CD4-positive, alpha-beta T cell (primary cell): ENCODE measurements at regions not wholly inside any gene's neighbourhood (a gene's known extent, or its start where the extent isn't known, plus 50 kb on each side); places are given as distances from the start of the nearest gene placed in this dataset.

Source experiments
- ATAC-seq: fragments of 200-7000 bp; cut with Tn5 transposase; one replicate; pipeline ENCODE4 v1.10.0; 2022; ENCODE audit warnings: mild to moderate bottlenecking; ENCODE audit not compliant: poor library complexity
- CTCF ChIA-PET: fragments of 350-600 bp; sonication (Branson Sonifier 250); formaldehyde crosslinking; loops from one replicate; lab custom pipeline; 2021; ENCODE audit warnings: antibody characterized with exemption, inconsistent platforms; lab: Charles Lee
- POLR2A ChIA-PET: fragments of 350-600 bp; sonication (Branson Sonifier 250); formaldehyde crosslinking; loops from one replicate; lab custom pipeline; 2021; ENCODE audit warnings: antibody characterized with exemption, inconsistent platforms; lab: Charles Lee
- DNase-seq, 14 experiments: peaks; one replicate each; pipeline ENCODE4 v3.0.0-alpha.2; 2013 to 2020; ENCODE audit warnings: mixed read lengths in 2 of 14
- H3K27ac ChIP-seq, 2 donors: one replicate each; pipeline versions ENCODE4 v1.5.1 to v1.7.0; 2013; ENCODE audit warnings: low read length in 2 of 2, low read depth in 1 of 2, mild to moderate bottlenecking in 1 of 2
- H3K27me3 ChIP-seq, 2 experiments: 1 replicate in 1 of 2; 2 replicates in 1 of 2; pipeline versions ENCODE4 v1.6.1 to v1.7.0; 2013; ENCODE audit warnings: low read length in 2 of 2, control low read depth in 1 of 2, mild to moderate bottlenecking in 1 of 2, moderate library complexity in 1 of 2; ENCODE audit not compliant: insufficient read depth in 2 of 2, control insufficient read depth in 1 of 2
- H3K36me3 ChIP-seq: one replicate; pipeline ENCODE4 v1.6.1; 2013; ENCODE audit warnings: low read length, control low read depth; ENCODE audit not compliant: insufficient read depth
- H3K4me1 ChIP-seq: one replicate; pipeline ENCODE4 v1.6.1; 2013; ENCODE audit warnings: low read length, control low read depth; ENCODE audit not compliant: insufficient read depth
- H3K4me3 ChIP-seq: one replicate; pipeline ENCODE4 v1.5.1; 2013; ENCODE audit warnings: mild to moderate bottlenecking, low read length, moderate library complexity
- H3K9me3 ChIP-seq, 2 experiments: 1 replicate in 1 of 2; 2 replicates in 1 of 2; pipeline versions ENCODE4 v1.6.1 to v1.7.0; 2013; ENCODE audit warnings: low read length in 2 of 2, mild to moderate bottlenecking in 2 of 2, control low read depth in 1 of 2, moderate library complexity in 1 of 2; ENCODE audit not compliant: control insufficient read depth in 1 of 2, insufficient read depth in 1 of 2
- H3K27ac Mint-ChIP-seq: one replicate; pipeline ENCODE4 v1.8.0; 2020; ENCODE audit warnings: mixed read lengths
- H3K27me3 Mint-ChIP-seq: one replicate; pipeline ENCODE4 v1.8.0; 2021; ENCODE audit warnings: mixed read lengths
- H3K36me3 Mint-ChIP-seq: one replicate; pipeline ENCODE4 v1.8.0; 2021; ENCODE audit warnings: low read depth, mixed read lengths
- H3K4me1 Mint-ChIP-seq: one replicate; pipeline ENCODE4 v1.8.0; 2021; ENCODE audit warnings: low read depth, mixed read lengths
- H3K4me3 Mint-ChIP-seq: one replicate; pipeline ENCODE4 v1.8.0; 2020; ENCODE audit warnings: mild to moderate bottlenecking, mixed read lengths
- H3K9me3 Mint-ChIP-seq: one replicate; pipeline ENCODE4 v1.8.0; 2020; ENCODE audit warnings: mixed read lengths
- intact Hi-C, 2 experiments: fragments of 100-400 bp; cut with DNase I in 1 of 2; cut with micrococcal nuclease in 1 of 2; formaldehyde crosslinking; loops; one replicate each; pipeline versions ENCODE4 v1.15.1 to v1.9.0; 2023 to 2025; cut with DNase I, micrococcal nuclease
- TF ChIP-seq, protein P1 (sequence below): fragments of 200-600 bp; IDR thresholded peaks from one replicate; pipeline ENCODE4 v1.8.0; 2022; ENCODE audit warnings: antibody characterized with exemption, mild to moderate bottlenecking

GRCh38 chr20:58113716-58114115 is 114.7 kb downstream of the ANKRD60 start:
- H3K9me3 Mint-ChIP-seq: peaks cover 7% of the 10 kb centered on the region
- H3K36me3 ChIP-seq: no peaks in the 10 kb centered on the region
- no peak for DNase-seq
- no peaks in the 10 kb centered on the region for H3K4me1 ChIP-seq
- H3K36me3 Mint-ChIP-seq: no peaks in the 10 kb centered on the region
- no peak for ATAC-seq
- TF ChIP-seq, protein P1, sequence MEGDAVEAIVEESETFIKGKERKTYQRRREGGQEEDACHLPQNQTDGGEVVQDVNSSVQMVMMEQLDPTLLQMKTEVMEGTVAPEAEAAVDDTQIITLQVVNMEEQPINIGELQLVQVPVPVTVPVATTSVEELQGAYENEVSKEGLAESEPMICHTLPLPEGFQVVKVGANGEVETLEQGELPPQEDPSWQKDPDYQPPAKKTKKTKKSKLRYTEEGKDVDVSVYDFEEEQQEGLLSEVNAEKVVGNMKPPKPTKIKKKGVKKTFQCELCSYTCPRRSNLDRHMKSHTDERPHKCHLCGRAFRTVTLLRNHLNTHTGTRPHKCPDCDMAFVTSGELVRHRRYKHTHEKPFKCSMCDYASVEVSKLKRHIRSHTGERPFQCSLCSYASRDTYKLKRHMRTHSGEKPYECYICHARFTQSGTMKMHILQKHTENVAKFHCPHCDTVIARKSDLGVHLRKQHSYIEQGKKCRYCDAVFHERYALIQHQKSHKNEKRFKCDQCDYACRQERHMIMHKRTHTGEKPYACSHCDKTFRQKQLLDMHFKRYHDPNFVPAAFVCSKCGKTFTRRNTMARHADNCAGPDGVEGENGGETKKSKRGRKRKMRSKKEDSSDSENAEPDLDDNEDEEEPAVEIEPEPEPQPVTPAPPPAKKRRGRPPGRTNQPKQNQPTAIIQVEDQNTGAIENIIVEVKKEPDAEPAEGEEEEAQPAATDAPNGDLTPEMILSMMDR: no peak
- H3K9me3 ChIP-seq: peaks cover 8 to 10% of the 10 kb centered on the region in 2 experiments
- no peaks in the 10 kb centered on the region for H3K4me1 Mint-ChIP-seq
- H3K27ac Mint-ChIP-seq: no peak overlapping the region
- peaks cover 16 to 26% of the 10 kb centered on the region in 2 experiments for H3K27me3 ChIP-seq
- POLR2A ChIA-PET: no interaction called here
- CTCF ChIA-PET: no interaction called here
- peaks cover 57% of the 10 kb centered on the region for H3K27me3 Mint-ChIP-seq
- no peak overlapping the region for H3K4me3 Mint-ChIP-seq
- intact Hi-C loops: no loop called here
- no peak overlapping the region for H3K27ac ChIP-seq
- H3K4me3 ChIP-seq: no peak overlapping the region

DNA sequence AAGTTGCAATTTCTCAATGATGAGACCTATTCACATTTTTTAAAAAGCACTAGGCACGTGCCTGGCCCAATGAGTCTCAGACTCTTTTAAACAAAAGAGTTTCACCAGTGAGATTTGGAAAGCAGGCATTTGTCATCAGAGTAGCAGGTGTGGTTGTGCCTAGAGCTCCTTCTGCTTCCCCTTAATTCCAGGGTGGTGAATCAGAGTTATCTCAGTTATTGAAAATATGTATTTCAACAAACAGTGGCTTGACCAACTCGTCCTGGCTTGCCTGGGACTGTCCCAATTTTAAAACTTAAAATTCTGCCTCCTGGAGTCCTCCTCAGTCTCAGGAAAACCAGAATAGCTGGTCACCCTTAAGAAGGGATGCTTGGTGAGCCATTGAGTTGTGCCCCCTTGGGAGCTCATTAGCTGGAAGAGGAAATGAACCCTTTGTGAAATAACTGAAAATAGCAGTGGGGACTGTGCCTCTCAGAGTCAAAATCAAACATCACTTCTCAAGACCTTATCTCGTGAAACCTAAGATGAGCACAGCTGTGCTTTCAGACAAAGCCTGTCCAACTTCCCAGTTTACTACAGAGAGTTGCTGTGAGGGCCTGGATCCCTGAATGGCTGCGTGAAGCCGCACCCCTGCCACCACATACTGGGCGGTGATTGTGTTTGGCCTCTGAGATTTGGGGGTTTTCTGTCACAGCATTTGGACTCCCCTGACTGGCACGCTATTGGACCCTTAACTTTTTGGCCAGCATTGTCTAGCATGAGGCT is 116.3 kb downstream of the ANKRD60 start:
- ChIA-PET CTCF (no interaction called here), POLR2A (no interaction called here)
- no peak overlapping the region for H3K27ac ChIP-seq
- TF ChIP-seq, protein P1: no peak
- no peaks in the 10 kb centered on the region for H3K4me1 Mint-ChIP-seq
- no peak overlapping the region for H3K4me3 ChIP-seq
- ATAC-seq (no peak), DNase-seq (no peak)
- intact Hi-C loops: no loop called here
- no peaks in the 10 kb centered on the region for H3K36me3 ChIP-seq
- H3K9me3 ChIP-seq: peaks cover 8 to 10% of the 10 kb centered on the region in 2 experiments
- H3K27me3 Mint-ChIP-seq: peaks cover 52% of the 10 kb centered on the region
- no peaks in the 10 kb centered on the region for H3K36me3 Mint-ChIP-seq
- H3K4me3 Mint-ChIP-seq: no peak overlapping the region
- peaks cover 6% of the 10 kb centered on the region for H3K9me3 Mint-ChIP-seq
- H3K4me1 ChIP-seq: no peaks in the 10 kb centered on the region
- no peak overlapping the region for H3K27ac Mint-ChIP-seq
- H3K27me3 ChIP-seq: peaks cover 16 to 31% of the 10 kb centered on the region in 2 experiments

DNA sequence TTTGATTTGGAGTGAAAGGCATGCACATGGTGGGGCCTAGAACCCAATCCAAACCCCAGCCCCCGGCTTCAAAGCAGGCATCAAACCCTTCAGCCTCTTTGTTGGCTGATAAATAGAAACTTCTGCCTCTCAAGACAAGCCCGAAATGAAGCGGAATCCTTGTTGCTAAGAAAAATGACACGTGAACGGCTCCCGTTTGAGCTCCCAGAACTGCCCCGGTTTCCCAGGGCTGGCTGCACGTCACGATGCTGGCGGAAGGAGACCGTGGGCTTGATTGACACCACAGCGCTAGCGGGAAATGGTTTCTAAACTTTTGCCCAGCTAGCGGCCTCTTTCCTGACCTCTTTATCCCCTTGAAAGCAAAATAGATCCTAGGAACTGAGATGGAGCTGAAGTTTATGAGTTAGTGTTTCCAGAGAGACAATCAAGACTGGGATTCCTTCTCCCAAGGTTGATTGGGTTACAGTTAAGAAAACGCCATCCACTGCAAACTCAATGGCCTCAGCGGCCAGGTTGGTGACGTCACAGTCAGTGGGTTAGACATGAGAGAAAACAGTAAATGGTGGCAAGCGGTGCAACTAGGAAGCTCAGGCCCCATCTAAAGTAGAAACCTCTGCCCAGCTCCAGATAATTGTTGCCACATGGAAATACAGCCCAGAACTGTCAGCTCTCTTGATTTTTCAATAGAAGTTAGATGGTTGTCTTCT is 117.0 kb downstream of the ANKRD60 start:
- peaks cover 16 to 33% of the 10 kb centered on the region in 2 experiments for H3K27me3 ChIP-seq
- Mint-ChIP-seq H3K27me3 (peaks cover 52% of the 10 kb centered on the region), H3K36me3 (no peaks in the 10 kb centered on the region), H3K4me3 (no peak overlapping the region), H3K27ac (no peak overlapping the region), H3K4me1 (no peaks in the 10 kb centered on the region), H3K9me3 (peaks cover 4% of the 10 kb centered on the region)
- ATAC-seq (no peak), DNase-seq (no peak)
- no peak overlapping the region for H3K27ac ChIP-seq
- TF ChIP-seq, protein P1: no peak
- H3K4me1 ChIP-seq: no peaks in the 10 kb centered on the region
- H3K9me3 ChIP-seq: peaks cover 8 to 10% of the 10 kb centered on the region in 2 experiments
- ChIA-PET CTCF (no interaction called here), POLR2A (no interaction called here)
- H3K4me3 ChIP-seq: no peak overlapping the region
- intact Hi-C loops: no loop called here
- no peaks in the 10 kb centered on the region for H3K36me3 ChIP-seq
